Endothelial cell of umbilical vein (primary cell): ENCODE measurements at regions not wholly inside any gene's neighbourhood (a gene's known extent, or its start where the extent isn't known, plus 50 kb on each side); places are given as distances from the start of the nearest gene placed in this dataset.

ENCODE experiments used
- BruUV-seq: library from RNA; stranded (reverse); fragments of 400-500 nt; replicated peaks from 2 replicates; lab custom pipeline; 2021; lab: Mats Ljungman, UMichigan
- CTCF ChIA-PET: fragments of 300-600, 350-600 bp; sonication (Branson Sonifier 250); formaldehyde crosslinking; loops from one replicate; lab custom pipeline; 2021; ENCODE audit warnings: antibody characterized with exemption, inconsistent platforms; lab: Charles Lee
- POLR2A ChIA-PET: fragments of 300-600, 350-600 bp; sonication (Branson Sonifier 250); formaldehyde crosslinking; loops from one replicate; lab custom pipeline; 2021; ENCODE audit warnings: antibody characterized with exemption, inconsistent platforms; lab: Charles Lee
- DNase-seq: peaks from one replicate; pipeline ENCODE4 v3.0.0-alpha.2; 2011; ENCODE audit warnings: low read depth, low spot score
- FAIRE-seq: peaks from 2 replicates; lab custom pipeline; 2011; peaks lifted over from hg19 to GRCh38; lab: Jason Lieb, UNC
- H2AFZ ChIP-seq: 2 replicates; pipeline ENCODE4 v1.6.0; 2012; ENCODE audit warnings: low read depth, low read length, control low read depth, inconsistent platforms
- H3K27ac ChIP-seq: 2 replicates; pipeline ENCODE4 v1.5.1; 2011; ENCODE audit warnings: low read depth, mild to moderate bottlenecking, control low read depth, low read length, moderate library complexity; ENCODE audit not compliant: insufficient read depth
- H3K27me3 ChIP-seq, 2 experiments: 2 replicates each; pipeline versions ENCODE4 v1.6.0 to v1.6.1; 2011; ENCODE audit warnings: low read length in 2 of 2, mixed read lengths in 1 of 2; ENCODE audit not compliant: control insufficient read depth in 2 of 2, insufficient read depth in 2 of 2
- H3K36me3 ChIP-seq, 2 experiments: 2 replicates in 1 of 2; 3 replicates in 1 of 2; pipeline ENCODE4 v1.5.1; 2011; ENCODE audit warnings: low read length in 2 of 2, mild to moderate bottlenecking in 1 of 2, moderate library complexity in 1 of 2; ENCODE audit not compliant: control insufficient read depth in 2 of 2, insufficient read depth in 2 of 2; ENCODE audit errors: extremely low read depth in 1 of 2
- H3K4me1 ChIP-seq: 3 replicates; pipeline ENCODE4 v1.5.1; 2011; ENCODE audit warnings: mild to moderate bottlenecking, low read length; ENCODE audit not compliant: control insufficient read depth, insufficient read depth; ENCODE audit errors: extremely low read depth
- H3K4me2 ChIP-seq: 2 replicates; pipeline ENCODE4 v1.6.1; 2011; ENCODE audit warnings: low read length, control low read depth, mixed read lengths; ENCODE audit not compliant: insufficient read depth
- H3K4me3 ChIP-seq, 3 experiments: fragments of 200-600 bp in 1 of 3; sonication (generic), shearing (Covaris generic) in 1 of 3; replicated peaks in 1 of 3; 2 replicates each; pipeline ENCODE4 v1.5.1; 2011 to 2016; ENCODE audit warnings: control low read depth in 3 of 3, low read length in 3 of 3, mild to moderate bottlenecking in 2 of 3, inconsistent platforms in 1 of 3, low read depth in 1 of 3, moderate library complexity in 1 of 3; ENCODE audit not compliant: insufficient read depth in 1 of 3
- H3K79me2 ChIP-seq: 2 replicates; pipeline ENCODE4 v1.6.0; 2012; ENCODE audit warnings: low read length, inconsistent platforms; ENCODE audit not compliant: control insufficient read depth, insufficient read depth
- H3K9ac ChIP-seq: replicated peaks from 2 replicates; pipeline ENCODE3; 2011; ENCODE audit warnings: low read length, control low read depth; ENCODE audit not compliant: insufficient read depth; ENCODE audit errors: extremely low read depth
- H3K9me1 ChIP-seq: replicated peaks from 3 replicates; pipeline ENCODE4 v1.6.0; 2011; ENCODE audit warnings: mild to moderate bottlenecking, low read length; ENCODE audit not compliant: control insufficient read depth, insufficient read depth; ENCODE audit errors: extremely low read depth
- H3K9me3 ChIP-seq: replicated peaks from 2 replicates; pipeline ENCODE4 v1.5.1; 2012; ENCODE audit warnings: low read length, inconsistent platforms; ENCODE audit not compliant: control insufficient read depth, insufficient read depth
- H4K20me1 ChIP-seq: replicated peaks from 2 replicates; pipeline ENCODE3; 2011; ENCODE audit warnings: mild to moderate bottlenecking, low read length; ENCODE audit not compliant: control insufficient read depth, insufficient read depth; ENCODE audit errors: extremely low read depth
- EZH2 ChIP-seq: IDR thresholded peaks from 2 replicates; pipeline ENCODE4 v1.6.1; 2012; ENCODE audit warnings: borderline replicate concordance, low read depth, mild to moderate bottlenecking, moderate library complexity, low read length, inconsistent platforms; ENCODE audit not compliant: severe bottlenecking
- FOS ChIP-seq: IDR thresholded peaks from 2 replicates; pipeline ENCODE4 v1.6.1; 2011; ENCODE audit warnings: mild to moderate bottlenecking, low read length, moderate library complexity, borderline replicate concordance; ENCODE audit not compliant: insufficient read depth
- GATA2 ChIP-seq: IDR thresholded peaks from 2 replicates; pipeline ENCODE4 v1.7.0; 2011; ENCODE audit warnings: low read depth, mild to moderate bottlenecking, moderate library complexity, mixed read lengths, low read length; ENCODE audit not compliant: insufficient read length, insufficient read depth
- JUN ChIP-seq: IDR thresholded peaks from 2 replicates; pipeline ENCODE4 v1.6.1; 2011; ENCODE audit warnings: borderline replicate concordance, low read depth; ENCODE audit not compliant: insufficient read length, insufficient read depth
- MYC ChIP-seq: IDR thresholded peaks from one replicate; pipeline ENCODE4 v1.6.1; 2011; ENCODE audit warnings: mild to moderate bottlenecking, low read depth, low read length
- POLR2A ChIP-seq: IDR thresholded peaks from 2 replicates; pipeline ENCODE4 v1.6.1; 2012; ENCODE audit warnings: low read depth, mild to moderate bottlenecking, control low read depth, low read length
- POLR2AphosphoS5 ChIP-seq: IDR thresholded peaks from 2 replicates; pipeline ENCODE4 v1.6.1; 2012; ENCODE audit warnings: low read depth, mild to moderate bottlenecking, control low read depth, low read length, moderate library complexity; ENCODE audit not compliant: insufficient read depth
- dilution Hi-C: fragments of 300-500 bp; cut with MboI; formaldehyde crosslinking; loops from one replicate; pipeline ENCODE4 v1.15.0; 2019; ENCODE audit warnings: low sequenced_read_pairs; ENCODE audit not compliant: extremely low pct_ligation_motif_present
- intact Hi-C: fragments of 100-400 bp; cut with micrococcal nuclease; formaldehyde crosslinking; loops from one replicate; pipeline ENCODE4 v1.10.0; 2022
- TF ChIP-seq, protein P1 (sequence below): IDR thresholded peaks from 2 replicates; pipeline ENCODE4 v1.6.1; 2011; ENCODE audit not compliant: insufficient read depth, insufficient read length
- TF ChIP-seq, protein P2 (sequence below), 2 donors: IDR thresholded peaks; 1 replicate in 1 of 2; 2 replicates in 1 of 2; pipeline ENCODE4 v1.5.1; 2011; ENCODE audit warnings: low read length in 2 of 2, mild to moderate bottlenecking in 2 of 2, moderate library complexity in 2 of 2, control low read depth in 1 of 2, inconsistent platforms in 1 of 2, low read depth in 1 of 2; ENCODE audit not compliant: insufficient read depth in 1 of 2; ENCODE audit errors: extremely low read depth in 1 of 2

DNA sequence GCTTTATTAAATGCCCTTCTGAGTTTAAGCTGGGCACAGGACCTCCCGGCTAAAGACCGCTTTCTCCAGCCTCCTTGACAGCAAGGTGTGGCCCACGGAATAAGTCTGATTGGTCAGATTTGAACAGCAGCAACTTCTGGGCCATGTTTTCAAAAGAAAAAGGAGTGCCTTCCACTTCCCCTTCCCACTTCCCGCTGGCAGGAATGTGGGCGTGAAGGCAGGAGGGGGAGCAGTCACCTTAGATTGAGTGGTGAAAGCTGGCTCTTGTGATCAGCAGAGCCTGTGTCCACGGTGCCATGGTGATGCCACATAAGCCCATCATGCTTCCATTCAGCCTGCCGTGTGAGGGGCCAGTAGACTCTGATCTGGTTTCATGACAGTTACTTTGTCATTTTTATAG, 136.6 kb upstream of the GLI2 start:
- Histone ChIP-seq H3K9ac (no peak overlapping the region), H3K9me1 (no peaks in the 10 kb centered on the region), H3K4me1 (no peaks in the 10 kb centered on the region), H3K9me3 (no peaks in the 10 kb centered on the region), H3K27me3 (no peaks in the 10 kb centered on the region), H3K27ac (no peak overlapping the region), H4K20me1 (no peaks in the 10 kb centered on the region), H2AFZ (no peak overlapping the region), H3K79me2 (no peaks in the 10 kb centered on the region), H3K4me2 (no peak overlapping the region), H3K36me3 (no peaks in the 10 kb centered on the region), H3K4me3 (no peak overlapping the region)
- FAIRE-seq (no peak), DNase-seq (no peak)
- ChIA-PET CTCF (interaction anchor here (1.0 kb wide), 1 partner anchor 82 kb away, joined by 4 read pairs; no protein-coding TSS in a partner anchor), POLR2A (no interaction called here)
- dilution Hi-C loops = no loop called here
- no TSS peak for BruUV-seq
- intact Hi-C loops = no loop called here
- TF ChIP-seq MYC (no peak), POLR2AphosphoS5 (no peak), FOS (no peak), JUN (no peak), GATA2 (no peak), EZH2 (no peak), POLR2A (no peak)
- TF ChIP-seq, protein P1, sequence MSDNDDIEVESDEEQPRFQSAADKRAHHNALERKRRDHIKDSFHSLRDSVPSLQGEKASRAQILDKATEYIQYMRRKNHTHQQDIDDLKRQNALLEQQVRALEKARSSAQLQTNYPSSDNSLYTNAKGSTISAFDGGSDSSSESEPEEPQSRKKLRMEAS = no peak
- TF ChIP-seq, protein P2, sequence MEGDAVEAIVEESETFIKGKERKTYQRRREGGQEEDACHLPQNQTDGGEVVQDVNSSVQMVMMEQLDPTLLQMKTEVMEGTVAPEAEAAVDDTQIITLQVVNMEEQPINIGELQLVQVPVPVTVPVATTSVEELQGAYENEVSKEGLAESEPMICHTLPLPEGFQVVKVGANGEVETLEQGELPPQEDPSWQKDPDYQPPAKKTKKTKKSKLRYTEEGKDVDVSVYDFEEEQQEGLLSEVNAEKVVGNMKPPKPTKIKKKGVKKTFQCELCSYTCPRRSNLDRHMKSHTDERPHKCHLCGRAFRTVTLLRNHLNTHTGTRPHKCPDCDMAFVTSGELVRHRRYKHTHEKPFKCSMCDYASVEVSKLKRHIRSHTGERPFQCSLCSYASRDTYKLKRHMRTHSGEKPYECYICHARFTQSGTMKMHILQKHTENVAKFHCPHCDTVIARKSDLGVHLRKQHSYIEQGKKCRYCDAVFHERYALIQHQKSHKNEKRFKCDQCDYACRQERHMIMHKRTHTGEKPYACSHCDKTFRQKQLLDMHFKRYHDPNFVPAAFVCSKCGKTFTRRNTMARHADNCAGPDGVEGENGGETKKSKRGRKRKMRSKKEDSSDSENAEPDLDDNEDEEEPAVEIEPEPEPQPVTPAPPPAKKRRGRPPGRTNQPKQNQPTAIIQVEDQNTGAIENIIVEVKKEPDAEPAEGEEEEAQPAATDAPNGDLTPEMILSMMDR (IDR thresholded peaks at IDR 0.05; ENCODE audit: extremely low read depth in 1 of 2, insufficient read depth in 1 of 2, low read depth in 1 of 2, low read length in 2 of 2) = no peak
